ENCODE measurements at regions not wholly inside any gene's neighbourhood (a gene's known extent, or its start where the extent isn't known, plus 50 kb on each side); places are given as distances from the start of the nearest gene placed in this dataset.

DNA sequence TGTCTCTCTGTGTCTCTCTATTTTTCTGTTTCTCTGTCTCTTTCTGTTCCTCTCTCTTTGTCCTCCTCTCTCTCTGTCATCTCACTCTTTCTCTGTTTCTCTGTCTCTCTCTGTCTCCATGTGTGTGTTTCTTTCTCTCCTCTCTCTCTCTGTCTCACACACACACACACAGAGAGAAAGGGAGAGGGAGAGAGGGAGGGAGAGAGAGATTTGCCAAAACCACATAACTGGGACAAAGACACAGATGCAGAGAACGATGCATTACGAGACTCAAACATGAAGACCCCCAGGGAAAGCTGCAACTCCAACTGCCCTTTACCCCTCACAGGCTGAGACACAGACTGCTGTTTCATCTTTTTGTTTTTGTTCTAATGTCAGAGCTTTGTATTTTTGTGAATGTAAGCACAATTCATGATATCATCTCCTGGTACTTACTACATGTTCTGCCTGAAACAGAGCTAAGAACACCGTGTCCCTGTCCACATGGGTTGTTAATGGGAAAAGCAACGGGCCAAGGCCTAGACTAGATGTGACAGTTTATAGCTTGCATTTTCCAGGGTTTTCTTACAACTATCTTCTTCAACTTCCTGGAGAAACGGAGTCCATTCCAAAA lies 177.1 kb upstream of the ARID1B start:
- H3K27me3 ChIP-seq (ENCODE audit: insufficient read depth): no peaks in the 10 kb centered on the region
- no peak for DNase-seq (ENCODE audit: low spot score)
- TF ChIP-seq, protein P1, sequence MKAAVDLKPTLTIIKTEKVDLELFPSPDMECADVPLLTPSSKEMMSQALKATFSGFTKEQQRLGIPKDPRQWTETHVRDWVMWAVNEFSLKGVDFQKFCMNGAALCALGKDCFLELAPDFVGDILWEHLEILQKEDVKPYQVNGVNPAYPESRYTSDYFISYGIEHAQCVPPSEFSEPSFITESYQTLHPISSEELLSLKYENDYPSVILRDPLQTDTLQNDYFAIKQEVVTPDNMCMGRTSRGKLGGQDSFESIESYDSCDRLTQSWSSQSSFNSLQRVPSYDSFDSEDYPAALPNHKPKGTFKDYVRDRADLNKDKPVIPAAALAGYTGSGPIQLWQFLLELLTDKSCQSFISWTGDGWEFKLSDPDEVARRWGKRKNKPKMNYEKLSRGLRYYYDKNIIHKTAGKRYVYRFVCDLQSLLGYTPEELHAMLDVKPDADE (IDR thresholded peaks at IDR 0.05): no peak
- no peak for TF ChIP-seq CREB1 (CRISPR knock-in tag; IDR thresholded peaks at IDR 0.05; ENCODE audit: low read depth)
- TF ChIP-seq, protein P2, sequence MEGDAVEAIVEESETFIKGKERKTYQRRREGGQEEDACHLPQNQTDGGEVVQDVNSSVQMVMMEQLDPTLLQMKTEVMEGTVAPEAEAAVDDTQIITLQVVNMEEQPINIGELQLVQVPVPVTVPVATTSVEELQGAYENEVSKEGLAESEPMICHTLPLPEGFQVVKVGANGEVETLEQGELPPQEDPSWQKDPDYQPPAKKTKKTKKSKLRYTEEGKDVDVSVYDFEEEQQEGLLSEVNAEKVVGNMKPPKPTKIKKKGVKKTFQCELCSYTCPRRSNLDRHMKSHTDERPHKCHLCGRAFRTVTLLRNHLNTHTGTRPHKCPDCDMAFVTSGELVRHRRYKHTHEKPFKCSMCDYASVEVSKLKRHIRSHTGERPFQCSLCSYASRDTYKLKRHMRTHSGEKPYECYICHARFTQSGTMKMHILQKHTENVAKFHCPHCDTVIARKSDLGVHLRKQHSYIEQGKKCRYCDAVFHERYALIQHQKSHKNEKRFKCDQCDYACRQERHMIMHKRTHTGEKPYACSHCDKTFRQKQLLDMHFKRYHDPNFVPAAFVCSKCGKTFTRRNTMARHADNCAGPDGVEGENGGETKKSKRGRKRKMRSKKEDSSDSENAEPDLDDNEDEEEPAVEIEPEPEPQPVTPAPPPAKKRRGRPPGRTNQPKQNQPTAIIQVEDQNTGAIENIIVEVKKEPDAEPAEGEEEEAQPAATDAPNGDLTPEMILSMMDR (conservative IDR thresholded peaks at IDR 0.05; ENCODE audit: low read depth in 2 of 2): no peak
- no peaks in the 10 kb centered on the region for H3K9me2 ChIP-seq (ENCODE audit: insufficient read depth)
- ATAC-seq: no peak
- Mint-ChIP-seq H3K27ac (no peak overlapping the region), H3K4me3 (no peak overlapping the region), H3K36me3 (ENCODE audit: low read depth) (peaks cover 11% of the 10 kb centered on the region), H3K9me3 (peaks cover 23% of the 10 kb centered on the region), H3K4me1 (peaks cover 12% of the 10 kb centered on the region), H3K27me3 (ENCODE audit: insufficient read depth, low read depth, poor library complexity) (peaks cover 5% of the 10 kb centered on the region)
- no peaks in the 10 kb centered on the region for H4K20me1 ChIP-seq (replicated peaks; ENCODE audit: insufficient read depth)
- H3F3A ChIP-seq (replicated peaks; ENCODE audit: low read depth): no peaks in the 10 kb centered on the region
- H3K79me2 ChIP-seq (replicated peaks; ENCODE audit: insufficient read depth): no peaks in the 10 kb centered on the region
- peaks cover 3% of the 10 kb centered on the region; the same call in 1 of the 2 replicates for H3K4me1 ChIP-seq (ENCODE audit: insufficient read depth)
- no peak overlapping the region for H3K4me2 ChIP-seq
- H3K36me3 ChIP-seq (ENCODE audit: insufficient read depth): 0 out of 2 replicates have a peak, but pooled peaks cover 3% of the 10 kb centered on the region
- H3K27ac ChIP-seq (ENCODE audit: low read depth): no peak overlapping the region
- no peak overlapping the region for H3K4me3 ChIP-seq
- no peak overlapping the region for H2AFZ ChIP-seq

DNA sequence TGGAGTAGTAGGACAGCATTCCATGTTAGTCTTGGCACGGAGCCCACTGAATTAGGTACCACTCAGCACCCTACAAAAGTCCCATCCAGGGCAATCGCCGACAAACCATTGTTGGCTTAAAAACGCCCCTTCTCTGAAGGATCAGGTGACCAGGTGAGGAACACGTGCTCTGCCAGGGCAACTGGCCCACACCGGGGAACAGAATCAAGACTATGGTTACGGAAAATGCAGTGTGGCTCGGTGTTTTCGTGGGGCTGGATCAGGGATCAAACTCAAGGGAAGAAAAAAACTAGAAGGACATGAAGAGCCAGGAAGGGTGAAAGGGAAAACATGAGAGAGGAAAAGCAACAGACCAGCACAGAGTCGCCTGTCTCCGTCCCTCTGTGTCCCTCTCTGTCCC lies 177.8 kb upstream of the ARID1B start:
- no peak for ATAC-seq
- Mint-ChIP-seq H3K4me3 (no peak overlapping the region), H3K27ac (no peak overlapping the region), H3K36me3 (ENCODE audit: low read depth) (peaks cover 5% of the 10 kb centered on the region), H3K27me3 (ENCODE audit: insufficient read depth, low read depth, poor library complexity) (peaks cover 4% of the 10 kb centered on the region), H3K9me3 (peaks cover 15% of the 10 kb centered on the region), H3K4me1 (peaks cover 12% of the 10 kb centered on the region)
- H3K4me2 ChIP-seq: no peak overlapping the region
- TF ChIP-seq EZH2phosphoT487 (IDR thresholded peaks at IDR 0.05; ENCODE audit: unreplicated experiment): no peak
- TF ChIP-seq, protein P3, sequence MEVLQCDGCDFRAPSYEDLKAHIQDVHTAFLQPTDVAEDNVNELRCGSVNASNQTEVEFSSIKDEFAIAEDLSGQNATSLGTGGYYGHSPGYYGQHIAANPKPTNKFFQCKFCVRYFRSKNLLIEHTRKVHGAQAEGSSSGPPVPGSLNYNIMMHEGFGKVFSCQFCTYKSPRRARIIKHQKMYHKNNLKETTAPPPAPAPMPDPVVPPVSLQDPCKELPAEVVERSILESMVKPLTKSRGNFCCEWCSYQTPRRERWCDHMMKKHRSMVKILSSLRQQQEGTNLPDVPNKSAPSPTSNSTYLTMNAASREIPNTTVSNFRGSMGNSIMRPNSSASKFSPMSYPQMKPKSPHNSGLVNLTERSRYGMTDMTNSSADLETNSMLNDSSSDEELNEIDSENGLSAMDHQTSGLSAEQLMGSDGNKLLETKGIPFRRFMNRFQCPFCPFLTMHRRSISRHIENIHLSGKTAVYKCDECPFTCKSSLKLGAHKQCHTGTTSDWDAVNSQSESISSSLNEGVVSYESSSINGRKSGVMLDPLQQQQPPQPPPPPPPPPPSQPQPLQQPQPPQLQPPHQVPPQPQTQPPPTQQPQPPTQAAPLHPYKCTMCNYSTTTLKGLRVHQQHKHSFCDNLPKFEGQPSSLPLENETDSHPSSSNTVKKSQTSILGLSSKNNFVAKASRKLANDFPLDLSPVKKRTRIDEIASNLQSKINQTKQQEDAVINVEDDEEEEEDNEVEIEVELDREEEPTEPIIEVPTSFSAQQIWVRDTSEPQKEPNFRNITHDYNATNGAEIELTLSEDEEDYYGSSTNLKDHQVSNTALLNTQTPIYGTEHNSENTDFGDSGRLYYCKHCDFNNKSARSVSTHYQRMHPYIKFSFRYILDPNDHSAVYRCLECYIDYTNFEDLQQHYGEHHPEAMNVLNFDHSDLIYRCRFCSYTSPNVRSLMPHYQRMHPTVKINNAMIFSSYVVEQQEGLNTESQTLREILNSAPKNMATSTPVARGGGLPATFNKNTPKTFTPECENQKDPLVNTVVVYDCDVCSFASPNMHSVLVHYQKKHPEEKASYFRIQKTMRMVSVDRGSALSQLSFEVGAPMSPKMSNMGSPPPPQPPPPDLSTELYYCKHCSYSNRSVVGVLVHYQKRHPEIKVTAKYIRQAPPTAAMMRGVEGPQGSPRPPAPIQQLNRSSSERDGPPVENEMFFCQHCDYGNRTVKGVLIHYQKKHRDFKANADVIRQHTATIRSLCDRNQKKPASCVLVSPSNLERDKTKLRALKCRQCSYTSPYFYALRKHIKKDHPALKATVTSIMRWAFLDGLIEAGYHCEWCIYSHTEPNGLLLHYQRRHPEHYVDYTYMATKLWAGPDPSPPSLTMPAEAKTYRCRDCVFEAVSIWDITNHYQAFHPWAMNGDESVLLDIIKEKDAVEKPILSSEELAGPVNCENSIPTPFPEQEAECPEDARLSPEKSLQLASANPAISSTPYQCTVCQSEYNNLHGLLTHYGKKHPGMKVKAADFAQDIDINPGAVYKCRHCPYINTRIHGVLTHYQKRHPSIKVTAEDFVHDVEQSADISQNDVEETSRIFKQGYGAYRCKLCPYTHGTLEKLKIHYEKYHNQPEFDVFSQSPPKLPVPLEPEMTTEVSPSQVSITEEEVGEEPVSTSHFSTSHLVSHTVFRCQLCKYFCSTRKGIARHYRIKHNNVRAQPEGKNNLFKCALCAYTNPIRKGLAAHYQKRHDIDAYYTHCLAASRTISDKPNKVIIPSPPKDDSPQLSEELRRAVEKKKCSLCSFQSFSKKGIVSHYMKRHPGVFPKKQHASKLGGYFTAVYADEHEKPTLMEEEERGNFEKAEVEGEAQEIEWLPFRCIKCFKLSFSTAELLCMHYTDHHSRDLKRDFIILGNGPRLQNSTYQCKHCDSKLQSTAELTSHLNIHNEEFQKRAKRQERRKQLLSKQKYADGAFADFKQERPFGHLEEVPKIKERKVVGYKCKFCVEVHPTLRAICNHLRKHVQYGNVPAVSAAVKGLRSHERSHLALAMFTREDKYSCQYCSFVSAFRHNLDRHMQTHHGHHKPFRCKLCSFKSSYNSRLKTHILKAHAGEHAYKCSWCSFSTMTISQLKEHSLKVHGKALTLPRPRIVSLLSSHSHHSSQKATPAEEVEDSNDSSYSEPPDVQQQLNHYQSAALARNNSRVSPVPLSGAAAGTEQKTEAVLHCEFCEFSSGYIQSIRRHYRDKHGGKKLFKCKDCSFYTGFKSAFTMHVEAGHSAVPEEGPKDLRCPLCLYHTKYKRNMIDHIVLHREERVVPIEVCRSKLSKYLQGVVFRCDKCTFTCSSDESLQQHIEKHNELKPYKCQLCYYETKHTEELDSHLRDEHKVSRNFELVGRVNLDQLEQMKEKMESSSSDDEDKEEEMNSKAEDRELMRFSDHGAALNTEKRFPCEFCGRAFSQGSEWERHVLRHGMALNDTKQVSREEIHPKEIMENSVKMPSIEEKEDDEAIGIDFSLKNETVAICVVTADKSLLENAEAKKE (CRISPR knock-in tag; IDR thresholded peaks at IDR 0.05): no peak
- TF ChIP-seq ZNF331 (CRISPR knock-in tag; IDR thresholded peaks at IDR 0.05; ENCODE audit: low read depth): no peak
- TF ChIP-seq JUNB (IDR thresholded peaks at IDR 0.05; ENCODE audit: unreplicated experiment): no peak
- H3K4me3 ChIP-seq: no peak overlapping the region
- peaks cover 3% of the 10 kb centered on the region; the same call in 1 of the 2 replicates for H3K4me1 ChIP-seq (ENCODE audit: insufficient read depth)
- no peaks in the 10 kb centered on the region for H3K27me3 ChIP-seq (ENCODE audit: insufficient read depth)
- no peak for DNase-seq (ENCODE audit: low spot score)
- no peaks in the 10 kb centered on the region for H3F3A ChIP-seq (replicated peaks; ENCODE audit: low read depth)
- no peaks in the 10 kb centered on the region for H3K9me2 ChIP-seq (ENCODE audit: insufficient read depth)
- 0 out of 2 replicates have a peak, but pooled peaks cover 1% of the 10 kb centered on the region for H3K36me3 ChIP-seq (ENCODE audit: insufficient read depth)
- H4K20me1 ChIP-seq (replicated peaks; ENCODE audit: insufficient read depth): no peaks in the 10 kb centered on the region
- no peaks in the 10 kb centered on the region for H3K79me2 ChIP-seq (replicated peaks; ENCODE audit: insufficient read depth)
- no peak overlapping the region for H3K27ac ChIP-seq (ENCODE audit: low read depth)
- peak overlapping the region; percentile 43; the same call in 1 of the 2 replicates for H2AFZ ChIP-seq

Measured in GM23338 (cell line).